HepG2 (cell line): ENCODE measurements at regions not wholly inside any gene's neighbourhood (a gene's known extent, or its start where the extent isn't known, plus 50 kb on each side); places are given as distances from the start of the nearest gene placed in this dataset.

Experiments used
- ATAC-seq: fragments of 200-7000 bp; cut with Tn5 transposase; 3 replicates; pipeline ENCODE4 v1.9.1; 2020; ENCODE audit warnings: mild to moderate bottlenecking, moderate library complexity
- BruUV-seq: library from RNA; stranded (reverse); fragments of 400-500 nt; replicated peaks from 2 replicates; lab custom pipeline; 2021; lab: Mats Ljungman, UMichigan
- CTCF ChIA-PET: fragments of 300-600 bp; formaldehyde crosslinking; extraction: SDS; loops from one replicate; lab custom pipeline; 2021; ENCODE audit warnings: low total read pairs, inconsistent platforms, low intra/inter-chr PET ratio; lab: Yijun Ruan, JAX
- POLR2A ChIA-PET: fragments of 350-600 bp; sonication (Branson Sonifier 250); formaldehyde crosslinking; loops from one replicate; lab custom pipeline; 2020; ENCODE audit warnings: antibody characterized with exemption, inconsistent platforms; lab: Yijun Ruan, JAX
- DNase-seq: peaks from one replicate; pipeline ENCODE4 v3.0.0-alpha.2; 2015; ENCODE audit warnings: low spot score
- FAIRE-seq: peaks from 3 replicates; lab custom pipeline; 2011; peaks lifted over from hg19 to GRCh38; lab: Jason Lieb, UNC
- H2AFZ ChIP-seq: one replicate; pipeline ENCODE4 v1.6.1; 2011; ENCODE audit warnings: low read length, inconsistent platforms
- H3K27ac ChIP-seq: fragments of 300-600 bp; 3 replicates; pipeline ENCODE4 v1.8.0; 2011; ENCODE audit warnings: mixed run types, mild to moderate bottlenecking, mixed read lengths, low read length, inconsistent platforms; ENCODE audit not compliant: insufficient read depth; ENCODE audit errors: extremely low read length
- H3K27me3 ChIP-seq, 2 experiments: fragments of 200-600 bp in 1 of 2; 2 replicates in 1 of 2; 3 replicates in 1 of 2; pipeline versions ENCODE4 v1.6.0 to v1.8.0; 2011; ENCODE audit warnings: low read length in 2 of 2, mild to moderate bottlenecking in 2 of 2, moderate library complexity in 2 of 2, inconsistent platforms in 1 of 2; ENCODE audit not compliant: insufficient read depth in 2 of 2, control insufficient read depth in 1 of 2
- H3K36me3 ChIP-seq, 2 experiments: fragments of 200-600 bp in 1 of 2; replicated peaks in 1 of 2; 2 replicates in 1 of 2; 3 replicates in 1 of 2; pipeline versions ENCODE4 v1.5.1 to v1.8.0; 2011; ENCODE audit warnings: low read length in 2 of 2, inconsistent platforms in 1 of 2; ENCODE audit not compliant: insufficient read depth in 2 of 2, control insufficient read depth in 1 of 2
- H3K4me1 ChIP-seq: 2 replicates; pipeline ENCODE4 v1.5.1; 2012; ENCODE audit warnings: low read length, inconsistent platforms; ENCODE audit not compliant: insufficient read depth
- H3K4me2 ChIP-seq: 2 replicates; pipeline ENCODE4 v1.6.0; 2011; ENCODE audit warnings: low read depth, low read length, inconsistent platforms
- H3K4me3 ChIP-seq, 3 experiments: fragments of 200-600 bp in 1 of 3; sonication (generic), shearing (Covaris generic) in 1 of 3; replicated peaks in 1 of 3; 2 replicates each; pipeline ENCODE4 v1.5.1; 2011 to 2016; ENCODE audit warnings: low read length in 3 of 3, inconsistent platforms in 2 of 3, low read depth in 2 of 3, mild to moderate bottlenecking in 2 of 3, control low read depth in 1 of 3, mixed read lengths in 1 of 3; ENCODE audit not compliant: insufficient read depth in 1 of 3
- H3K79me2 ChIP-seq: one replicate; pipeline ENCODE4 v1.6.1; 2011; ENCODE audit warnings: low read length, inconsistent platforms; ENCODE audit not compliant: insufficient read depth
- H3K9ac ChIP-seq: 2 replicates; pipeline ENCODE4 v1.6.0; 2011; ENCODE audit warnings: mild to moderate bottlenecking, low read depth, low read length, inconsistent platforms; ENCODE audit not compliant: insufficient read depth
- H3K9me3 ChIP-seq: 2 replicates; pipeline ENCODE4 v1.5.1; 2012; ENCODE audit warnings: mild to moderate bottlenecking, low read length
- H4K20me1 ChIP-seq: 2 replicates; pipeline ENCODE4 v1.6.0; 2011; ENCODE audit warnings: inconsistent platforms, mild to moderate bottlenecking, low read length, moderate library complexity; ENCODE audit not compliant: insufficient read depth
- ARNT2 ChIP-seq: sonication (generic); formaldehyde crosslinking; IDR thresholded peaks from 2 replicates; pipeline ENCODE4 v1.8.0; 2022; ENCODE audit warnings: mild to moderate bottlenecking, low read depth, missing genetic modification reagents, moderate library complexity
- FOSL1 ChIP-seq: sonication (generic); formaldehyde crosslinking; IDR thresholded peaks from 2 replicates; pipeline ENCODE4 v1.9.0; 2021; ENCODE audit warnings: missing genetic modification reagents, borderline replicate concordance
- FOXK2 ChIP-seq: fragments of 450-650 bp; IDR thresholded peaks from 2 replicates; pipeline ENCODE4 v1.6.1; 2016
- FOXP1 ChIP-seq, 2 experiments: fragments of 450-650 bp in 1 of 2; IDR thresholded peaks; 2 replicates each; pipeline ENCODE4 v1.6.1; 2017 to 2018; ENCODE audit warnings: antibody characterized with exemption in 1 of 2
- JUNB ChIP-seq: sonication (generic); formaldehyde crosslinking; IDR thresholded peaks from 2 replicates; pipeline ENCODE4 v1.8.0; 2022; ENCODE audit warnings: missing genetic modification reagents, mild to moderate bottlenecking, borderline replicate concordance
- MED1 ChIP-seq: sonication (generic); formaldehyde crosslinking; IDR thresholded peaks from 2 replicates; pipeline ENCODE4 v1.4.0; 2020; ENCODE audit warnings: missing genetic modification reagents
- MED13 ChIP-seq: sonication (generic); formaldehyde crosslinking; IDR thresholded peaks from 2 replicates; pipeline ENCODE4 v1.5.0; 2020; ENCODE audit warnings: missing genetic modification reagents
- MNT ChIP-seq: fragments of 450-650 bp; IDR thresholded peaks from 2 replicates; pipeline ENCODE4 v1.6.1; 2016
- NBN ChIP-seq: fragments of 450-650 bp; conservative IDR thresholded peaks from 2 replicates; pipeline ENCODE4 v1.6.1; 2017
- NFRKB ChIP-seq: fragments of 450-650 bp; IDR thresholded peaks from 2 replicates; pipeline ENCODE4 v1.6.1; 2017
- SATB2 ChIP-seq: sonication (generic); formaldehyde crosslinking; IDR thresholded peaks from 2 replicates; pipeline ENCODE4 v1.5.0; 2020; ENCODE audit warnings: missing genetic modification reagents
- TBP ChIP-seq: sonication (generic); formaldehyde crosslinking; IDR thresholded peaks from 2 replicates; pipeline ENCODE4 v1.5.0; 2020; ENCODE audit warnings: missing genetic modification reagents
- U2AF2 ChIP-seq: fragments of 200-400 bp; formaldehyde crosslinking; IDR thresholded peaks from 2 replicates; pipeline ENCODE4 v1.6.1; 2017; ENCODE audit warnings: low read depth, mild to moderate bottlenecking, low read length
- ZFP91 ChIP-seq: sonication (generic); formaldehyde crosslinking; IDR thresholded peaks from 2 replicates; pipeline ENCODE4 v1.9.0; 2022; ENCODE audit warnings: missing genetic modification reagents, mild to moderate bottlenecking, borderline replicate concordance
- ZFYVE20 ChIP-seq: sonication (generic); formaldehyde crosslinking; IDR thresholded peaks from 2 replicates; pipeline ENCODE4 v1.8.0; 2023; ENCODE audit warnings: low read depth, mild to moderate bottlenecking, moderate library complexity, missing genetic modification reagents, borderline replicate concordance
- ZNF20 ChIP-seq: sonication (generic); formaldehyde crosslinking; IDR thresholded peaks from 2 replicates; pipeline ENCODE4 v1.4.0; 2020; ENCODE audit warnings: mild to moderate bottlenecking, moderate library complexity, missing genetic modification reagents
- ZNF383 ChIP-seq: sonication (generic); formaldehyde crosslinking; IDR thresholded peaks from 2 replicates; pipeline ENCODE4 v1.4.0; 2020; ENCODE audit warnings: missing genetic modification reagents, mild to moderate bottlenecking, borderline replicate concordance
- ZNF530 ChIP-seq: sonication (generic); formaldehyde crosslinking; IDR thresholded peaks from 2 replicates; pipeline ENCODE4 v1.5.0; 2020; ENCODE audit warnings: low read depth, mild to moderate bottlenecking, missing genetic modification reagents
- ZNF557 ChIP-seq: sonication (generic); formaldehyde crosslinking; IDR thresholded peaks from 2 replicates; pipeline ENCODE4 v1.4.0; 2020; ENCODE audit warnings: missing genetic modification reagents
- ZNF597 ChIP-seq: sonication (generic); formaldehyde crosslinking; IDR thresholded peaks from 2 replicates; pipeline ENCODE4 v1.5.0; 2020; ENCODE audit warnings: missing genetic modification reagents
- ZNF598 ChIP-seq: sonication (generic); formaldehyde crosslinking; IDR thresholded peaks from 2 replicates; pipeline ENCODE4 v1.5.1; 2020; ENCODE audit warnings: mild to moderate bottlenecking, missing genetic modification reagents, borderline replicate concordance
- WGBS: methylation state at CpG from one replicate; pipeline ENCODE4 v1.1.6; 2017; ENCODE audit warnings: low lambda C conversion rate; 5-methylcytosine and 5-hydroxymethylcytosine counted together
- in situ Hi-C: cut with HindIII; loops from 2 replicates; pipeline ENCODE4 v1.10.0; 2017; ENCODE audit warnings: low pct_unique_long_range_greater_than_20kb; ENCODE audit not compliant: extremely low pct_ligation_motif_present
- intact Hi-C: fragments of 100-400 bp; cut with micrococcal nuclease; formaldehyde crosslinking; loops from one replicate; pipeline ENCODE4 v1.10.0; 2022; ENCODE audit not compliant: unreplicated experiment

GRCh38 chr2:2851806-2852777 lies 521.0 kb upstream of the MYT1L start:
- in situ Hi-C loops (no loop called here), intact Hi-C loops (no loop called here)
- no peak for DNase-seq
- Histone ChIP-seq H3K36me3 (no peaks in the 10 kb centered on the region; a peak in 1 of 5 replicates), H3K27ac (no peak overlapping the region), H3K4me3 (no peak overlapping the region), H3K9ac (no peak overlapping the region), H4K20me1 (no peaks in the 10 kb centered on the region), H3K4me2 (no peak overlapping the region), H3K27me3 (peaks cover 0 to 20% of the 10 kb centered on the region in 2 experiments; a peak in 3 of 5 replicates), H3K9me3 (no peaks in the 10 kb centered on the region), H2AFZ (no peak overlapping the region), H3K79me2 (no peaks in the 10 kb centered on the region), H3K4me1 (no peaks in the 10 kb centered on the region)
- POLR2A ChIA-PET: no interaction called here
- FAIRE-seq: peak; percentile 44
- no TSS peak for BruUV-seq
- no peak for ATAC-seq
- CTCF ChIA-PET: no interaction called here
- WGBS: 51% methylated on average over 24 of the region's 24 CpGs
- TF ChIP-seq FOXK2 (peak; percentile 47; the same call in 1 of the 2 replicates), ZNF557 (CRISPR knock-in tag) (no peak), NFRKB (peak; percentile 19; the same call in 1 of the 2 replicates), ZNF383 (no peak), MNT (peak; percentile 93), ZNF597 (CRISPR knock-in tag) (no peak), ZNF598 (CRISPR knock-in tag) (no peak), MED1 (CRISPR knock-in tag) (no peak), TBP (CRISPR knock-in tag) (no peak), FOXP1 (IDR thresholded peaks at IDR 0.05) (peak; percentile 6; the same call in 1 of the 2 replicates), FOXP1 (CRISPR knock-in tag; IDR thresholded peaks at IDR 0.05) (no peak), NBN (peak; percentile 54; the same call in 1 of the 2 replicates), FOSL1 (CRISPR knock-in tag) (no peak), JUNB (CRISPR knock-in tag) (0 out of 2 replicates have a peak, but pooled peaks have one; percentile 28), SATB2 (CRISPR knock-in tag) (no peak), ARNT2 (CRISPR knock-in tag) (no peak), ZNF20 (CRISPR knock-in tag) (no peak), ZFP91 (CRISPR knock-in tag) (no peak), U2AF2 (no peak), MED13 (CRISPR knock-in tag) (no peak), ZNF530 (no peak), ZFYVE20 (CRISPR knock-in tag) (no peak)
